ENCODE measurements at regions not wholly inside any gene's neighbourhood (a gene's known extent, or its start where the extent isn't known, plus 50 kb on each side); places are given as distances from the start of the nearest gene placed in this dataset.

DNA sequence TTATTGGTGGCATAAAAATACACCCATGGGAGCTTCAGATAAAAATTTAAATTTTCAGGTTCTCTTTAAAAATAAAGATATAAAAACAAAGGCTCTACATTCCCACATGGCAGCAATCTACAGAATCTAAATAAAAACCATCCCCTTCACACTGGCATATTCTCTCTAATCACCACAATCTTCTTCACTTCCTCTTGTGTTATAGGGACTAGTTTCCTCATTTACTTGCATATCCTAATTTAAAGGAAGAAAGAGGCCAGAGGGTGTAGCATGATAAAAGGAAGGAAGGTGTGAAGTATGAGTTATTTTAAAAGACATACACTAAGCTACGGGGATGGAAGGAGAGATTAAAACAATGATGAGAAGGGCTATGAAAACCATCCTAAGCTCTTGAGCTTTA lies 390.5 kb downstream of the ZNF608 start:
- DNase-seq = no peak

DNA sequence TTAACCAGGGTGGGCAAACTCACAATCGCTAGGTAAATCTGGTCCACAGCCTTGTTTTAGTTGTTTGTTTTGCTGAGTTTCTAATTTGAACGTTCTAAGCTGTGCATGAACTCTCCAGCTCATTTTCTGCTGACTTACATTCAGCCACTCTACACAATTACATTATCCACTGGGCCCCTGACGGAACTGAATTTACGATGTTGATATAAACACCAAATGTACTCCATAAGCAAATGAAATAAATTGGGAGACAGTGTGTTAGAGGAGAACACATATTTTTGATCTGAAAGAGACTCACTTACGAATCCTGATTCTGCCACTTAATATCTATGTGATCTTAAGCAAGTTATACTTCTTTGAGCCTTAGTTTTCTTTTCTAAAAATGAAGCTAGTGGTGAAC lies 393.4 kb downstream of the ZNF608 start:
- DNase-seq = no peak

DNA sequence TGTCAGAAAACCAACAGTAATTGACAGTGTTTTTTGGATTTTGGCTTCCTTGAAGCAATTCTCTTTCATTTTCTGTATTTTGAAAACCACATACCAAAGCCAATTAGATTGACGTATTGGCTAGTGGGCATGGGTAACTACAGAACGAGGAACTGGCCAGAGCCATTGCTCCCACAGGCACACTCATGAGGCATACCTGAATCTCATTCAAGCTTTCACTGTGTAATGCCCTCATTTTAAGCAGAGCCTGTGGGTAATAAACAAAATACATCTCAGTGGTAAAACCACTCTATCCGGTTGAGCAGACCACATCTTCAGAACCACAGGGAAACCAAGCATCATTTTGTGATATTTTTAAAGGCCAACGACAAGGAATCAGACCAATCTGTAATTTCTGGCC lies 394.1 kb downstream of the ZNF608 start:
- DNase-seq = no peak

DNA sequence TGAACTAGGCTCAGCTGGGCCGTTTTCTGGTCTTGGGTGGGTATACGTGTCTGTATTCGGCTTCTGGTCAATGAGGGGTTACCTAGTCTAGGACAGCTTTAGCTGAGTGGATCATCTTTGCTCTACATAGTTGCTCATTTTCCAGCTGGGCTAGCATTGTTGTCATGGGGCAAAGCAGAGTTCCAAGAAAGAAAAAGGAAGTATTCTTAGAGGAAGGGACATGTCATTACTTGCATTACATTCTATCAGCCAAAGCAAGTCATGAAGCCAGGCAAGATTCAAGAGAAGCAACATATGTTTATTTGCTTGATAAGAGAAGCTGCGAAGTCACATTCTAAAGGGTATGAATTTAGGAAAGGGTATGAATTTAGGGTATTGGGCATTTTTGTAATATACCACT lies 396.5 kb downstream of the ZNF608 start:
- DNase-seq = no peak

DNA sequence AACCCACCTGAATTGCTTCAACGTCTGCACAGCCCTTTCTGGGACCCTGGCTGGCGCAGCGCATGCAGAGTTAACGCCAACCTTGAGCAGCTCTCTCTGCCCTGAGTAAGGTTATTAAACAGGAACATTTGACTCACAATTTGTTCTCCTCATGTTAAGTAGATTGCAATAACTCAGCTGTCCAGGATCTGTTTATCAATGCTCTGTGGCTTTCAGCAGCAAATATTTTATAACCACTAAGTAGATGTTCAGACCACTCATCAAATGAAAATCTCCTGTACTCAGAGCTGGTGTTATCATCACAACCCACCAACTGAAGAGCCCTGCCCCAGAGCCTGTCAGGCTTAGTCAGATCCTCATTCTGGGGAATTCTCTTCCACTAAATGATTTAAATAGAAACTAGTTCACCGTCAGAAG lies 403.0 kb downstream of the ZNF608 start:
- DNase-seq = no peak

DNA sequence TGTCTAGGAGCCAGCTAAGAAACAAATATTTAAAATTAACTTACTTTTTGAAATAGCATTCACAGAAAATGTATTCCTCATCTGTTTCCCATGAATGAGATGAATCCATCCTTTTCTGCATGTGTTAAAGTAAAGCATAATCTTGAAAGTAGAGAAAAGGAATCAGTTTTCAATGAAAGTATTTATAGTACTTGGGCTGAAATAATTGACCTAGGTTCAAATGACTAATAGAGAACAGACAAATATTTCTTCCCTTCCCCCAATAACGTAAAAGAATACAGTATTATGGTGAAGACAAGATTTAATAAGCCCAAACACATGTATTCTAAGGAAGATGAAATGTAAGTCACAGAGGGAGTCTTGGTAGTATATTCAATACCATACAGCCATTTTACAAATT lies 403.5 kb downstream of the ZNF608 start:
- DNase-seq = no peak

DNA sequence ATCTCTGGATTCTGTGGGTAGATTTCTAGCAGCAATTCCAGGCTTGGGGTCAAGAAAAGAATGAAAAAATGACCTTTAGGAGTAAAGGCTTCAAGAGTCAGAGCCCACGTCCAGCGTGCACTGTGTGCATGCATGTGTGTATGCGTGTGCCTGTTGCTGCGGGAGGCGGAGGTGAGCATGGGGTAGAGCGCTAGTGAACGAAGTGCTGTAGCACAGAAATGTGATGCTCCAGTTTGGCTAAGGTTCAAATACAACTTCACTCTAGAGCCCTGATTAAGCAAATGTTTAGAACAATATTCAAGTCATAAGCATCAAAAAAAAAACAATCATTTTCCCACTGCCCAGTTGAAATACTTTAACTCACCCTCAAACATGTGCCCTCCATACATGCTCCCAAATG lies 403.9 kb downstream of the ZNF608 start:
- no peak for DNase-seq

DNA sequence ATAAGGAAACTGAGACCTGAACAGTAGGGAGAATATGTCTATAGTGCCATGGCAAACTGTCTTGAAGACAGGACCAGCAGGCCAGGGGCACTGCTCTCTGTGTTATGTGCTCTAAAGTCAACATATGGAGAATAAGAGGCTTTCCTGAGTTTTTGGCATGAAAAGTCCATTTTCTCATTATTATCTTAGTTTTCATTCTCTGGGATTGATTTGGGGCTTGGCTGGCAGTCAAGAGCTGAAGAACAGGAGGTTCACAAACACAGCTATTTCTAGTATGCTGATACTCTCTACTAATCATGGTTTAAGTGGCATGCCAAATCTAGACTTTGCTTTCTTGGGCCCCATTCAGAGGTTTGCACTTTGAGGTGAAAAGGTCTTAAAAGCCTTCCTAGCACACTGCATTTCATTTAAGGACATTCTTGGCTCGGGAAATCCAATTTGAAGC lies 404.4 kb downstream of the ZNF608 start:
- DNase-seq = no peak

DNA sequence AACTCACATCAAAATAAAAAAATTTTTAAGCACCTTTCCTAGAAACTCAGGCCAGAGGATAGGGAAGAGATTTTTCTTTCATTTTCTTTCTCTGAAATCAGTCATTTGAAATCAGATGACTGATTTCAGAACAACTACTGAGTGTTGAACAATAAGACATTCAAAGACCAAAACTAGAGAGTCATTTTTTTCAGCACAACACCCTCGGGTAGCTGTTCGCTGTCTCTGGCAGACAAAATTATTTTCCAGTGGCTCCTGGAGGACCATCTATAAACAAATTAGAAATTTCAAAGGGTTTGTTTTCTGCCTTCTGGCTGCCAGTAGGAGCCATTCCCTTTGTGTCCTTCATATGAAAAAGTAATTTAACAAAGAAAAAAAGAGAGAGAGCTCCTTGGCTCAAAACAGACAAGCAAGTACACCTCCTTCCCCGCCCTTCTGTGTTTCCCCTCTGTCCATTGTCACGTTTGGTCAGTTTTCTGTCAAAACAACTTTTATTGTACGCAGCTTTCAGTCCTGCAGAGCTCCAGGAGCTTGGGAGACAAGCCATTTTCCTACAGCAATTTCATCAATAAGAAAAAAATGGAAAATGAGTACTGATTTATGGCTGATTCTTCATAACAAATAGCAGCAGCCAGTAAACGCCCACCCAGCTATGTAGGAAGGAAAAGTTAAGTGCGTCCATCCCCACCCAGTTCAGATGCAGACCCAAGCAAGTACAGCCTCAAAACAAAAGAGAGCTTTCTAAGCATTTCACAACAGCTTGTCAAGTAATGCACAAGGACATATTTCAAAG lies 405.2 kb downstream of the ZNF608 start:
- DNase-seq = peak in 1 of 5 donors; percentile 3

DNA sequence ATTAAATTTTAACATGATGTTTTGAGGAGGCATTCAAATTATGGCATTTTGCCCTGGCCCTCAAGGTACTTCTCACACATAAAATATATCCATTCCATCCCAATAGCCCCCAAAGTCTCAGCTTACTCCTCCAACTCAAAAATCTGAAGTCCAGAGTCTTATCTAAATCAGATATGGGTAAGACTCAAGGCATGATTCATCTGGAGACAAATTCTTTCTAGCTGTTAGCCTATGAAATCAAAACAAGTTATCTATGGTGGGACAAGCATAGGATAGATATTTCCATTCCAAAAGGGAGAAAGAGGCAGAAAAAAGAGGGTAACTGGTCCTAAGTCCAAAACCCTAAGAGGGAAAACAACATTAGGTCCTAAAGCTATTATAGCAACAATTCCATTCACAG lies 408.4 kb downstream of the ZNF608 start:
- no peak for DNase-seq

DNA sequence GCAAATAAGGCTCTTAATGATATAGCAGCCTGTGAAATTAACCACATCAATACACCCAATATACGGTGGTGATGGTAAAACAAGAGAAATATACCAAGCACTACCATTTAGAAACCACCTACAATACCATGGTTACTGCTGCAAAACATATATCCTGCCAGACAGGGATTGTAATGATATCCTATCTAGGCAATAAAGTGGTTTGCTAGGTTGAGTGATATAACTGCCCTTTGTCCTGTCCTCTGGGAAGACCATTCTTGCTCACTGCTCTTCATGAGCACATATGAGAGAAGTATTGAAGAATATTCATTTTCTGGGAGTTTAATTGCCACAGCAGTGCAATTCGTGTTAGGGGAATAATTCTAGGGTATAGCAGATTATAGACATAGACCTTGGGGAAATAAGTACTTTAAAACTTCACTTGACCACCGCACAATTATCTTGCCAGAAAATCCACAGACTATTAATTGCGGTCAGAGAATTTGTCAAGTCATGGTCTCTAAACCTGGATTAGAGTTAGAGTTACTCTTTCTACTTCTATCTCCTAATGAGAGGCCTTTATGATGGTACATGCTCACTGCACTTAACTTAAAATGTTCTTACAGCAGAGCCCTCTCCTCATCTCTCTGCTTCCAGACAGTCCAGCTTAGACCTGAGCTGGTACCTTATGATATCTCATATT lies 413.0 kb downstream of the ZNF608 start:
- no peak for DNase-seq

DNA sequence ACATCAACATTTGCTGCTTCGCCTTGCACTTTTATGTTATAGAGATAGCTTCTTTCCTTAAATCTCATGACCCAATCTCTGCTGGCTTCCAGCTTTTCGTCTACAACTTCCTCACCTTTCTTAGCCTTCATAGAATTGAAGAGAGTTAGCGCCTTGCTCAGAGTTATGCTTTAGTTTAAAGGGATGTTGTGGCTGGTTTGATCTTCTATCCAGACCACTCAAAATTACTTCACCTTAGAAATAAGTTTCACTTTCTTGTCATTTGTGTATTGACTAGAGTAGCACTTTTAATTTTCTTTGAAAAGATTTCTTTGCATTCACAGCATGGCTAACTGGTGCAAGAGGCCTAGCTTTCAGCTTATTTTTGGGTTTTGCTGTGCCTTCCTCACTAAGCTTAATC lies 414.2 kb downstream of the ZNF608 start:
- DNase-seq = no peak

DNA sequence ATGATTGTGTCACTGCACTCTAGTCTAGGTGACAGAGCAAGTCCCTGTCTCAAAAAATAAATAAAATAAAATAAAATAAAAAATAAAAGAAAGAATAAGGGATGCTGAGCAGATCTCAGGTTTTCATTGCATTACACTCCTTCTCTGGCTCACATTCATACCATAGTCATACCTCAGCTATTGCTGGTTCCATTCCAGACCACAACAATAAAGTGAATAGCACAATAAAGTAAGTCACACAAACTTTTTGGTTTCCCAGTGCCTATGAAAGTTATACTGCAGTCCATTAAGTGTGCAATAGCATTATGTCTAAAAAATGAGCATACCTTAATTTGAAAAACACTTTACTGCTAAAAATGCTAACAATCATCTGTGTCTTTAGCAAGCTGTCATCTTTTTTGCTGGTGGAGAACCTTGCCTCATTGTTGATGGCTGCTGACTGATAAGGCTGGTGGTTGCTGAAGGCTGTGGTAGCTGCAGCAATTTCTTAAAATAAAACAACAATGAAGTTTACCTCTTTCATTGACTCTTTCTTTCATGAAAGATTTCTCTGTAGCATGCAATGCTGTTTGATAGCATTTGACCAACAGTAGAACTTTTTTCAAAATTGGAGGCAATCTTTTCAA lies 415.7 kb downstream of the ZNF608 start:
- no peak for DNase-seq

DNA sequence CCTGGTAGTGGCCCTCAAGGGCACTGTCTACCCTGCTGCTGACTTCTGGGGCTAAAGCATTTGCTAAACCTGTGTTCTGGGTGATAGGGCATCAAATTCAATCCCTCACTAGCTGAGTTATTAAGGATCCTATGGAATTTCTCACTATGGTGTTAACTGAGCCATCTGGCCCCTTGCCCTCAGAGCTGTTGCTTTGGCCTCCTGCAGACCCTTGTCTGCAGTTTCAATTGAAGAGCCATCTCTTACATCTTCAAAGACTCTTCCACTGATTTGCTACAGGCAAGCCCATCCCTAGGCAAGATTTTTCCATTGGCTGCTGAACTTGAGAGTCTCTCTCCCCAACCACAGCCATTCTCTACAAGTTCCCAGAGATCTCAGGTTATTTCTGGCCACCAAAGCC lies 418.2 kb downstream of the ZNF608 start:
- no peak for DNase-seq

DNA sequence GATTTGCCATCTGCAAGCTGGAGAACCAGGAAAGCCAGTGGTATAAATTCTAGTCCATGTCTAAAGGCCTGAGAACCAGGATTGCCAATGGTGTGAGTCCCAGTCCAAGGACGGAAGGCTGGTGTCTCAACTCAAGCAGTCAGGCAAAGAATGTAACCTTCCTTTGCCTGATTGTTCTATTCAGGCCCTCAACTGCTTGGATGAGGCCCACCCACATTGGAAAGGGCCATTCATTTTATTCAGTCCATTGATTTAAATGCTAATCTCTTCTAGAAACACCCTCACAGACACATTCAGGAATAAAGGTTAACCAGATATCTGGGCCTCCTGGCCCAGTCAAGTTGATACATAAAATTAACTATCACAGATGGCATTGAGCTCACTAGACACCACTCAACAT lies 427.8 kb downstream of the ZNF608 start:
- DNase-seq = no peak

DNA sequence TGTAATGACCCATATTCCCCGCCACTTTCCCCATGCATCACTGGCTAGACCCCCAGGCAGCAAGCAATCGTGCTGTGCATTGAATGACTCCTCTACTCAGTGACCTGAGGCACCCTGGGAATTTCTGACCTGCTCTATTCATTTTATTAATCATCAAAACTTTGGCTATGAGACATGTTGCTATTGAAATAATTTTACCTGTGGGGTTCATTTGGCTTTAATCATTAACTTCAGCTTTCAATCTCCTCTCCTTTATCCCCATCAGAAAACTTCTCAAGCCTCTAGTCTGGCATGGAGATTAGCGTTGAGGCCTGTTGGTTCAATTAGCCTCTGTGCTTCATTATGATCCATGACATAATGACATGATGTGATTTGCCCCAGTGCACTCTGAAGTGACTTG lies 429.0 kb downstream of the ZNF608 start:
- DNase-seq = no peak

DNA sequence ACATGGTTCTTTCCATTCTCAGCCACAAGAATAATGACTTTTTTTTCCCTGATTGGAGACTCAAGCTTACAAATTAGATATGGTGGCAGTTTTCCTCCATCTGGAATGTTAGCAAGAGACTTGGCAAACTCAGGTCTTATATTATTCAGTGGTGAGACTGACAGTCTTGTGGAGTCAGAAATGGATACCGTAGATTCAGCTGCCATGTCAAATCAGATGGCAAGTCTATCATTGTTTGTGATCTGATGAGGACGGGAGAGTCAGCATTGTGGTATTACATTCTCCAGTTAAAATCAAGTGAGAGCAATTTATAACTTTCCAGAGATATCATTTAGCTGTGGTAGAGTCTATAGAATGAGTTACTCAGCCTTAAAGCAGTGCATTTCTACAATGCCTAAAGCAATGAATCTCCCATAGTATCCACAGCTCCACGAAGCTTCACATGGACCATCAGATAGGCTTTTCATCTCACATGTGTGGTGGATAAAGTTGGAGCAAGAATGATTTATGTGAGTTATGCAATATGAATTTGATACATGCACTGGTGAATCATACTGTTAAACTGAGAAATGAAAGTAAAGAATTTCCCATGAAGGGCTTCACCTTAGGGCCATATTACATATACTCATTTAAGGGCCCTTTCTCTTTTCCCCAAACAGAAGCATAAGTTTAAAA lies 430.6 kb downstream of the ZNF608 start:
- DNase-seq = no peak

DNA sequence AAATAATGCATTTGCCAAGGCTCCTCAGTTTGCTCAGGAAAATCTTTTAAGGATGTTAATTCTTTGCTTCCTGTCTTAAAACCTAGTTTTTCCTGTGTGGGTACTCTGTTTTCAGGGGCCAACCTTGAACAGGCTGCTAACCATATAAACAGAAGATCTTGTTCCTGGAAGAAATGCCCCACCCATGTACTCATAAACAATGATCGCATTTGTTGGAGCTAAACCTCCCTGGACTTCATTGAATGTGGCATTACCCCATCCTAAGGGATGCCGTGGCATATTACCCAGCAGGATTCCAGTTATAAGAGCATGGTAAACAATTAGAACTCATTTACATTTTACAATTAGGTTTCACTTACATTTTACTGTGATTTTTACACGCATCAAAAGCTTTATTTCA lies 436.0 kb downstream of the ZNF608 start:
- no peak for DNase-seq

DNA sequence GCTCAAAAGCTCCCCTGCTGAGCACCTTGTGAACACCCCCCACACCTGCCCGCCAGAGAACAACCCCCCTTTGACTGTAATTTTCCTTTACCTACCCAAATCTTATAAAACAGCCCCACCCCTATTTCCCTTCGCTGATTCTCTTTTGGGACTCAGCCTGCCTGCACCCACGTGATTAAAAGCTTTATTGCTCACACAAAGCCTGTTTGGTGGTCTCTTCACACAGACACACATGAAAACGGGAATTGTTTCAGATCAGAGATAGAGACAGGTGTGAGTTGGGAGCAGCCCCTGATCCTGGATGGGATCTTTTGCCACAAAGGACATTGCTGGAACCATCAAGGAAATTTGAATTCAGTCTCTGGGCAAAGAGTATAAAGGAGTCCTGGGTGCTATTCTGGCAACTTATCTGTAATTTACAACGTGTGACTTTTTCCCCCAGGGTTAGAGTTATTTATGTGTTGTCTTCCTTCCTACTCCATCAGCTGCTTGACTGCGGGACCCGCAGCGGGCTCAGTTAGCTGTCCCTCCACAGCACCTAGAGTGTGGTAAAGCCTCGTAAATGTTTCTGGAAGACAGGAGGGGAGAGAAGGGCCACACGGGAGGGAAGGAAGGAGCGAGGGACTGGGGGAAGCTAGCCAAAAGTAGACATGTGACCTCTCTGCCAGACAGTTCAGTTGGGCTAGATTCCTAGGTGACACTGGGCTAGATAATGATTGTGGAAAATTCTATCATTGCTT lies 437.0 kb downstream of the ZNF608 start:
- DNase-seq = no peak

DNA sequence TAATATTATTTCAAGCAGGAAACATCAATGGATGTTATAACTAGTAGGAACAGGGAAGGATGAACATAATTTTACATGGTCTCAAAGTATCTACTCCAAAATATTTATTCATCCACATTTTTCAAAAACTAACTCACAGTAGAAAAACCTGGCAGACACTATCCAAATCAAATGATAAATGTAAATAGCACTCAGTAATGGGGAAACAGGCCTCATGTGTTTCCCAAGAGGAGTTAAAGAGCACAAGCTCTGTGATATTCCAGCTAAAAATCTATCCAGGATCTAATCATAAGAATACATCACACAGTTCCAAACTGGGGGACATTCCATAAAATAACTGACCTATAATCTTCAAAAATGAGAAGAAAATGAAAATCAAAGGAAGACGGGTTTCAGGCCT lies 443.1 kb downstream of the ZNF608 start:
- no peak for DNase-seq

DNA sequence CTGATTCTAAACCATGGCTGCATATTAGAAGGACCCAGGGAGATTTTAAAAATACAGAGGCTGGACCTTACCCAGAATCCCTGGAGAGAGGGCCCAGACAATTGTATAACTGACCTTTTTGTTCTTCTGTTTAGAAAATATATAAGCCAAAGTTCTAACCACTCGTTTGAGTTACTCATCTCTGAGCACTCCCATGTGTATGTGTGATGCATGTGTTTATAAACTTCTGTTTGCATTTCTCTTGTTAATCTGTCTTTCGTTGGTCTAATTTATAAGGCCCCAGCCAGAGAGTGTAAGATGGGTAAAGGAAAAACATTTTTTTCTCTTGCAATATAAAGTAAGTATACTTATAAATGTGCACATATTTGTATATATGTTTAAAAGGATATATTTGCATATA lies 443.9 kb downstream of the ZNF608 start:
- no peak for DNase-seq

DNA sequence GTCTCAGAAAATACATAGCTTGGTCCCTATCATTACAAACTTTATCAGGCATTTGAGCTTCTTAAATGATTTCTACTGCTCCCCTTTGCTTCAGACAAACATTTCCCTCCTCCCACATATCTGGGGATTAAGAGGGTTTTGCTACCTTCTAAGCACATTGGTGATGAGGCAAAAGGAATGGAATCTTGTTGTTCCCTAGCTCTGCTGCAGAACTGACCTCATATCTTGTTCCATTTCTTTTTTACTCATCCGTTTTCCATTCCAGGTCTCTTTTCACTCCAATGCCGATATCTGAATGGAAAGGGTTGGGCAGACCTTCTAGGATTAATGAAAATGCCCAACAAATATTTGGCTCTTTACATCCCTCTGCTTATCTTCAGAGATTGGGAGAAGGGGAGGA lies 444.6 kb downstream of the ZNF608 start:
- no peak for DNase-seq
